Trophoblast cell (in vitro differentiated cells and primary cell): ENCODE measurements at regions not wholly inside any gene's neighbourhood (a gene's known extent, or its start where the extent isn't known, plus 50 kb on each side); places are given as distances from the start of the nearest gene placed in this dataset.

Experiments used
- DNase-seq, 2 donors: peaks; one replicate each; pipeline ENCODE4 v3.0.0-alpha.2; 2016
- H2AFZ ChIP-seq: 2 replicates; pipeline ENCODE4 v1.6.1; 2013; ENCODE audit warnings: low read length, moderate library complexity, mild to moderate bottlenecking; ENCODE audit not compliant: insufficient read depth, poor library complexity
- H2AK5ac ChIP-seq: 2 replicates; pipeline ENCODE4 v1.6.1; 2013; ENCODE audit warnings: mild to moderate bottlenecking, low read length
- H2BK120ac ChIP-seq: 2 replicates; pipeline ENCODE4 v1.6.1; 2013; ENCODE audit warnings: low read length, mild to moderate bottlenecking, moderate library complexity; ENCODE audit not compliant: insufficient read depth, poor library complexity
- H2BK12ac ChIP-seq: 2 replicates; pipeline ENCODE4 v1.6.1; 2013; ENCODE audit warnings: mild to moderate bottlenecking, low read length, moderate library complexity
- H2BK5ac ChIP-seq: 2 replicates; pipeline ENCODE4 v1.6.1; 2013; ENCODE audit warnings: low read length, low read depth, moderate library complexity, mild to moderate bottlenecking; ENCODE audit not compliant: poor library complexity
- H3K14ac ChIP-seq: 2 replicates; pipeline ENCODE4 v1.6.1; 2013; ENCODE audit warnings: mild to moderate bottlenecking, low read length
- H3K18ac ChIP-seq: 2 replicates; pipeline ENCODE4 v1.6.1; 2013; ENCODE audit warnings: mild to moderate bottlenecking, low read length
- H3K23ac ChIP-seq: 2 replicates; pipeline ENCODE4 v1.6.1; 2013; ENCODE audit warnings: low read length
- H3K27ac ChIP-seq: 2 replicates; pipeline ENCODE4 v1.5.1; 2013; ENCODE audit warnings: low read depth, mild to moderate bottlenecking, inconsistent platforms, low read length, moderate library complexity
- H3K27me3 ChIP-seq: 2 replicates; pipeline ENCODE4 v1.6.1; 2013; ENCODE audit warnings: inconsistent platforms, mild to moderate bottlenecking, low read length, moderate library complexity; ENCODE audit not compliant: insufficient read depth
- H3K36me3 ChIP-seq, 2 experiments: 1 replicate in 1 of 2; 2 replicates in 1 of 2; pipeline ENCODE4 v1.6.1; 2013; ENCODE audit warnings: low read length in 2 of 2, mild to moderate bottlenecking in 2 of 2, moderate library complexity in 1 of 2; ENCODE audit not compliant: insufficient read depth in 2 of 2, control insufficient read depth in 1 of 2
- H3K4ac ChIP-seq: 2 replicates; pipeline ENCODE4 v1.6.1; 2013; ENCODE audit warnings: low read depth, mild to moderate bottlenecking, low read length, moderate library complexity
- H3K4me1 ChIP-seq, 2 experiments: 1 replicate in 1 of 2; 2 replicates in 1 of 2; pipeline ENCODE4 v1.6.1; 2013; ENCODE audit warnings: low read length in 2 of 2, mild to moderate bottlenecking in 2 of 2, moderate library complexity in 1 of 2; ENCODE audit not compliant: insufficient read depth in 2 of 2, control insufficient read depth in 1 of 2
- H3K4me2 ChIP-seq: 2 replicates; pipeline ENCODE4 v1.6.1; 2013; ENCODE audit warnings: inconsistent platforms, mild to moderate bottlenecking, low read length, moderate library complexity
- H3K4me3 ChIP-seq: 2 replicates; pipeline ENCODE4 v1.5.1; 2013; ENCODE audit warnings: mild to moderate bottlenecking, low read depth, low read length, inconsistent platforms
- H3K79me1 ChIP-seq: one replicate; pipeline ENCODE4 v1.6.1; 2013; ENCODE audit warnings: low read length
- H3K79me2 ChIP-seq: 2 replicates; pipeline ENCODE4 v1.6.1; 2013; ENCODE audit warnings: low read length, mild to moderate bottlenecking; ENCODE audit not compliant: control insufficient read depth, insufficient read depth, poor library complexity
- H3K9ac ChIP-seq: 2 replicates; pipeline ENCODE4 v1.6.1; 2013; ENCODE audit warnings: mild to moderate bottlenecking, low read length
- H3K9me3 ChIP-seq: 2 replicates; pipeline ENCODE4 v1.6.1; 2013; ENCODE audit warnings: low read depth, mild to moderate bottlenecking, control low read depth, inconsistent platforms, low read length; ENCODE audit not compliant: insufficient read depth
- H4K12ac ChIP-seq: 2 replicates; pipeline ENCODE4 v1.6.1; 2013; ENCODE audit warnings: low read depth, mild to moderate bottlenecking, low read length, moderate library complexity
- H4K8ac ChIP-seq: 2 replicates; pipeline ENCODE4 v1.6.1; 2013; ENCODE audit warnings: low read depth, mild to moderate bottlenecking, low read length, moderate library complexity
- H4K91ac ChIP-seq: one replicate; pipeline ENCODE4 v1.6.1; 2013; ENCODE audit warnings: low read depth, mild to moderate bottlenecking, low read length, moderate library complexity
- WGBS: extraction: QIAGEN DNeasy Blood & Tissue Kit; methylation state at CpG from one replicate; pipeline ENCODE4 v1.1.7; 2013; ENCODE audit warnings: missing lambda C conversion rate; ENCODE audit not compliant: insufficient read length, insufficient coverage; ENCODE audit errors: extremely low coverage; 5-methylcytosine and 5-hydroxymethylcytosine counted together

- H2BK12ac ChIP-seq, result no peak overlapping the region
- no peaks in the 10 kb centered on the region for H3K27me3 ChIP-seq
- H3K4me2 ChIP-seq, result no peak overlapping the region
- no peak overlapping the region for H2AK5ac ChIP-seq
- H3K23ac ChIP-seq, result no peak overlapping the region
- H3K27ac ChIP-seq, result no peak overlapping the region
- H3K4ac ChIP-seq, result no peak overlapping the region
- H3K9ac ChIP-seq, result no peak overlapping the region
- no peak overlapping the region for H3K18ac ChIP-seq
- H3K4me3 ChIP-seq, result no peak overlapping the region
- no peaks in the 10 kb centered on the region for H3K79me1 ChIP-seq
- H2AFZ ChIP-seq, result no peak overlapping the region
- no peak overlapping the region for H4K91ac ChIP-seq
- H3K4me1 ChIP-seq, result peaks cover 0 to 3% of the 10 kb centered on the region in 2 experiments
- H3K9me3 ChIP-seq, result no peaks in the 10 kb centered on the region
- H3K14ac ChIP-seq, result no peak overlapping the region
- H2BK5ac ChIP-seq, result no peak overlapping the region
- no peak overlapping the region for H4K8ac ChIP-seq
- H4K12ac ChIP-seq, result no peak overlapping the region
- no peaks in the 10 kb centered on the region for H3K79me2 ChIP-seq
- H3K36me3 ChIP-seq, result no peaks in the 10 kb centered on the region
- WGBS, result no CpG with 5 or more reads among the region's 5 CpGs
- no peak for DNase-seq
- H2BK120ac ChIP-seq, result no peak overlapping the region
Measured at GRCh38 chr2:129672521-129672920, 306.9 kb upstream of the RAB6C start.

DNA sequence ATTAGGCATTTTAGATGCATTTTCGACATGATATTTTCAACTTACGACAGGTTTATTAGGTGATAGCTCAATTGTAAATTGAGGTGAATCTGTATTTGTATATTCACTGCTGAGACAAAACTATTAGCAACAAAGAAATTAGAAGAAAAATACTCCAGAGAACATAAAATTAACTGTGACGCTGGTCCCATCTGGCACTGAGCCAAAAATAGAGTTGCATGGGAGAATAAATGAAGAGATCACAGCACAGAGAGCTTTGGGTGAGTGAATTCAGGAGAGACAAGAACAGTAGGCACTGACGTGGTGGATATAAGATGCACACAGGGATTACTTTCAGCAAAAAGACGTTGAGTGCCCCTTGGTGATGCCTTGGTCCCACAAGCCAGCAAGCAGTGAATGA, 306.2 kb upstream of the RAB6C start:
- Histone ChIP-seq H2BK120ac (no peak overlapping the region), H3K4me3 (no peak overlapping the region), H3K27ac (no peak overlapping the region), H3K79me2 (no peaks in the 10 kb centered on the region), H2AK5ac (no peak overlapping the region), H4K8ac (no peak overlapping the region), H2BK12ac (no peak overlapping the region), H3K4ac (no peak overlapping the region), H3K14ac (no peak overlapping the region), H3K18ac (no peak overlapping the region), H3K23ac (no peak overlapping the region), H2BK5ac (no peak overlapping the region), H3K9ac (no peak overlapping the region), H3K9me3 (no peaks in the 10 kb centered on the region), H4K91ac (no peak overlapping the region), H3K36me3 (no peaks in the 10 kb centered on the region), H3K27me3 (no peaks in the 10 kb centered on the region), H4K12ac (no peak overlapping the region), H2AFZ (no peak overlapping the region), H3K4me1 (peaks cover 0 to 3% of the 10 kb centered on the region in 2 experiments), H3K4me2 (no peak overlapping the region), H3K79me1 (no peaks in the 10 kb centered on the region)
- no peak for DNase-seq
- no CpG with 5 or more reads among the region's 5 CpGs for WGBS

GRCh38 chr2:129673847-129674711, 305.4 kb upstream of the RAB6C start:
- Histone ChIP-seq H3K14ac (no peak overlapping the region), H2BK5ac (no peak overlapping the region), H2AK5ac (no peak overlapping the region), H2BK120ac (no peak overlapping the region), H3K27me3 (no peaks in the 10 kb centered on the region), H3K9me3 (no peaks in the 10 kb centered on the region), H2AFZ (no peak overlapping the region), H3K79me1 (no peaks in the 10 kb centered on the region), H3K36me3 (no peaks in the 10 kb centered on the region), H3K4me1 (peaks cover 0 to 3% of the 10 kb centered on the region in 2 experiments), H3K4me3 (no peak overlapping the region), H3K4ac (no peak overlapping the region), H2BK12ac (no peak overlapping the region), H4K91ac (no peak overlapping the region), H3K4me2 (no peak overlapping the region), H4K8ac (no peak overlapping the region), H3K79me2 (no peaks in the 10 kb centered on the region), H3K18ac (no peak overlapping the region), H3K9ac (no peak overlapping the region), H3K23ac (no peak overlapping the region), H4K12ac (no peak overlapping the region), H3K27ac (no peak overlapping the region)
- DNase-seq, result peak in 1 of 2 donors; percentile 39
- no CpG with 5 or more reads among the region's 14 CpGs for WGBS

- Histone ChIP-seq H3K4me3 (no peak overlapping the region), H3K14ac (no peak overlapping the region), H3K18ac (no peak overlapping the region), H3K79me2 (no peaks in the 10 kb centered on the region), H3K27me3 (no peaks in the 10 kb centered on the region), H2BK12ac (no peak overlapping the region), H2AK5ac (no peak overlapping the region), H3K79me1 (no peaks in the 10 kb centered on the region), H2BK5ac (no peak overlapping the region), H3K4ac (no peak overlapping the region), H2BK120ac (no peak overlapping the region), H3K23ac (no peak overlapping the region), H2AFZ (no peak overlapping the region), H3K27ac (no peak overlapping the region), H3K4me1 (peaks cover 0 to 3% of the 10 kb centered on the region in 2 experiments), H4K8ac (no peak overlapping the region), H4K91ac (no peak overlapping the region), H3K9me3 (no peaks in the 10 kb centered on the region), H3K9ac (no peak overlapping the region), H3K36me3 (no peaks in the 10 kb centered on the region), H3K4me2 (no peak overlapping the region), H4K12ac (no peak overlapping the region)
- no CpG with 5 or more reads among the region's 9 CpGs for WGBS
- DNase-seq, result no peak
Measured at GRCh38 chr2:129678751-129679150, 300.7 kb upstream of the RAB6C start.
